ENCODE measurements at regions not wholly inside any gene's neighbourhood (a gene's known extent, or its start where the extent isn't known, plus 50 kb on each side); places are given as distances from the start of the nearest gene placed in this dataset.

DNA sequence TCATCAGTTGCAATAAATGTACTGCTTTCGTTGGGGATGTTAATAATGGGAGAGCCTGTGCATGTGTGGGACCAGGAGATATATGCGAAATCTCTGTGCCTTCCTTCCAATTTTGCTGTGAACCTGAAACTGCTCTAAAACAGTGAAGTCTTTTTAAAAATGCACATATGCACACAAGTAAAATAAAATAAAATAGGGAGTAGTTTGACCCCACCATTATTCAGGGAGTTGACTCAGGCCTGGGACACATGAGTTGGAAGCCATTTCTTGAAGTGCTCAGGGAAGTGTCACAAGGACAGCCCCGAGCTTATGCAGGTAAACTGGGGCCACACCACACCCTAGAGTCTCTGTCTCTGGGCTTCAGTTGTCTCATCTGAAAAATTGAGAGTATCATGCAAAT is 183.1 kb upstream of the POU2AF2 start:
- Histone ChIP-seq H3K4me1 (no peaks in the 10 kb centered on the region), H3K9me3 (peaks cover 0 to 12% (median 5%) of the 10 kb centered on the region in 8 donors), H3K27ac (no peak overlapping the region), H3K36me3 (no peaks in the 10 kb centered on the region), H3K4me3 (no peak overlapping the region), H3K27me3 (replicated peaks in 1 of 7) (no peaks in the 10 kb centered on the region)
- no peak for DNase-seq
- 81 to 92% (median 88%) methylated on average over 3 of the region's 3 CpGs for WGBS, 5 donors
- TF ChIP-seq POLR2AphosphoS5 (IDR thresholded peaks at IDR 0.05) (no peak), POLR2A (IDR thresholded peaks at IDR 0.05) (no peak), CTCF (IDR thresholded peaks at IDR 0.05 in 8 of 11, conservative IDR thresholded peaks at IDR 0.05 in 3 of 11) (no peak)
- intact Hi-C loops (cut with DNase I; ENCODE audit: low total_unique reads): no loop called here

- H3K9me3 ChIP-seq: peaks cover 0 to 15% (median 9%) of the 10 kb centered on the region in 8 donors
- intact Hi-C loops (cut with DNase I; ENCODE audit: low total_unique reads): no loop called here
- DNase-seq: no peak
- H3K36me3 ChIP-seq: no peaks in the 10 kb centered on the region
- H3K27ac ChIP-seq: no peak overlapping the region
- TF ChIP-seq POLR2AphosphoS5 (IDR thresholded peaks at IDR 0.05) (no peak), POLR2A (IDR thresholded peaks at IDR 0.05) (no peak), CTCF (IDR thresholded peaks at IDR 0.05 in 8 of 11, conservative IDR thresholded peaks at IDR 0.05 in 3 of 11) (no peak)
- H3K4me1 ChIP-seq: no peaks in the 10 kb centered on the region
- no peak overlapping the region for H3K4me3 ChIP-seq
- no peaks in the 10 kb centered on the region for H3K27me3 ChIP-seq (replicated peaks in 1 of 7)
Measured at GRCh38 chr11:111059726-111060125, 185.8 kb upstream of the POU2AF2 start.

- no peak for TF ChIP-seq POLR2AphosphoS5 (IDR thresholded peaks at IDR 0.05)
- TF ChIP-seq POLR2A (IDR thresholded peaks at IDR 0.05): no peak
- TF ChIP-seq CTCF (IDR thresholded peaks at IDR 0.05 in 8 of 11, conservative IDR thresholded peaks at IDR 0.05 in 3 of 11): no peak
- DNase-seq: no peak
- H3K9me3 ChIP-seq: no peaks in the 10 kb centered on the region
- 85 to 95% (median 89%) methylated on average over 4 of the region's 4 CpGs for WGBS, 5 donors
- peaks cover 0 to 8% (median 0%) of the 10 kb centered on the region in 6 donors for H3K4me1 ChIP-seq
- intact Hi-C loops (cut with DNase I; ENCODE audit: low total_unique reads): no loop called here
- no peaks in the 10 kb centered on the region for H3K27me3 ChIP-seq (replicated peaks in 1 of 7)
- no peaks in the 10 kb centered on the region for H3K36me3 ChIP-seq
- no peak overlapping the region for H3K4me3 ChIP-seq
- H3K27ac ChIP-seq: no peak overlapping the region
Measured at GRCh38 chr11:111049131-111049530, 196.4 kb upstream of the POU2AF2 start.

- intact Hi-C loops (cut with DNase I; ENCODE audit: low total_unique reads): no loop called here
- Histone ChIP-seq H3K4me3 (no peak overlapping the region), H3K27me3 (replicated peaks in 1 of 7) (no peaks in the 10 kb centered on the region), H3K27ac (no peak overlapping the region), H3K9me3 (no peaks in the 10 kb centered on the region), H3K36me3 (no peaks in the 10 kb centered on the region), H3K4me1 (peaks cover 0 to 8% (median 0%) of the 10 kb centered on the region in 6 donors)
- 80 to 96% (median 85%) methylated on average over 7 of the region's 7 CpGs for WGBS, 5 donors
- TF ChIP-seq POLR2AphosphoS5 (IDR thresholded peaks at IDR 0.05): no peak
- TF ChIP-seq CTCF (IDR thresholded peaks at IDR 0.05 in 8 of 11, conservative IDR thresholded peaks at IDR 0.05 in 3 of 11): no peak
- TF ChIP-seq POLR2A (IDR thresholded peaks at IDR 0.05): no peak
- DNase-seq: no peak
Measured at GRCh38 chr11:111047374-111047773, 198.2 kb upstream of the POU2AF2 start.

All from spleen (tissue), 11 donors.